Liver (tissue), 3 donors: ENCODE measurements at regions not wholly inside any gene's neighbourhood (a gene's known extent, or its start where the extent isn't known, plus 50 kb on each side); places are given as distances from the start of the nearest gene placed in this dataset.
"Not testable (repeated sequence)": the region's sequence is repeated elsewhere in the genome, so short reads cannot be mapped to it uniquely, and the experiment has no call there.

ENCODE experiments used
- CTCF ChIP-seq: fragments of 150-350 bp; IDR thresholded peaks from 2 replicates; pipeline ENCODE4 v1.5.1; 2017; ENCODE audit warnings: improper control_type of control experiment, low read depth, low read length; ENCODE audit not compliant: missing input control
- FOXA1 ChIP-seq: IDR thresholded peaks from 2 replicates; pipeline ENCODE4 v1.6.1; 2016; ENCODE audit warnings: antibody characterized with exemption
- GABPA ChIP-seq, 2 donors: IDR thresholded peaks in 1 of 2; conservative IDR thresholded peaks in 1 of 2; 2 replicates each; pipeline ENCODE4 v1.6.1; 2016; ENCODE audit warnings: antibody characterized with exemption in 2 of 2, mild to moderate bottlenecking in 1 of 2, moderate library complexity in 1 of 2
- RXRA ChIP-seq, 2 donors: IDR thresholded peaks; 2 replicates each; pipeline ENCODE4 v1.6.1; 2017 to 2018; ENCODE audit warnings: antibody characterized with exemption in 2 of 2, mild to moderate bottlenecking in 1 of 2
- YY1 ChIP-seq: IDR thresholded peaks from 2 replicates; pipeline ENCODE4 v1.6.1; 2016; ENCODE audit warnings: antibody characterized with exemption, mild to moderate bottlenecking
- donor health status: healthy.
- donor health status: healthy.

GRCh38 chr18:34516355-34516754, 193.7 kb upstream of the DTNA start:
- TF ChIP-seq RXRA (IDR thresholded peaks at IDR 0.05); FOXA1; CTCF; YY1; GABPA (IDR thresholded peaks at IDR 0.05 in 1 of 2, conservative IDR thresholded peaks at IDR 0.05 in 1 of 2): not testable (repeated sequence)
